ENCODE measurements at regions not wholly inside any gene's neighbourhood (a gene's known extent, or its start where the extent isn't known, plus 50 kb on each side); places are given as distances from the start of the nearest gene placed in this dataset.

- TF ChIP-seq CTCF (IDR thresholded peaks at IDR 0.05) (no peak), POLR2A (IDR thresholded peaks at IDR 0.05; ENCODE audit: low read depth) (no peak)
Measured at GRCh38 chr6:151692216-151692615, 115.3 kb upstream of the ESR1 start.
